Tibial artery (tissue), 4 donors: ENCODE measurements at regions not wholly inside any gene's neighbourhood (a gene's known extent, or its start where the extent isn't known, plus 50 kb on each side); places are given as distances from the start of the nearest gene placed in this dataset.

Experiments used
- DNase-seq, 2 donors: peaks; one replicate each; pipeline ENCODE4 v3.0.0-alpha.2; 2019
- H3K27ac ChIP-seq, 2 donors: fragments of 200-600 bp; sonication (generic) in 1 of 2; 1 replicate in 1 of 2; 2 replicates in 1 of 2; pipeline ENCODE4 v1.5.1; 2018 to 2019; ENCODE audit warnings: mild to moderate bottlenecking in 1 of 2
- H3K27me3 ChIP-seq, 2 donors: fragments of 200-600 bp; sonication (generic) in 1 of 2; one replicate each; pipeline versions ENCODE4 v1.5.1 to v1.6.0; 2016 to 2019
- H3K36me3 ChIP-seq, 3 donors: fragments of 200-600 bp; sonication (generic) in 2 of 3; one replicate each; pipeline ENCODE4 v1.5.1; 2016 to 2019; ENCODE audit warnings: mild to moderate bottlenecking in 2 of 3
- H3K4me1 ChIP-seq, 4 donors: fragments of 200-600 bp; sonication (generic) in 2 of 4; 1 replicate in 3 of 4; 2 replicates in 1 of 4; pipeline ENCODE4 v1.5.1; 2016 to 2019
- H3K4me3 ChIP-seq, 2 donors: fragments of 200-600 bp; sonication (generic) in 1 of 2; 1 replicate in 1 of 2; 2 replicates in 1 of 2; pipeline ENCODE4 v1.5.1; 2018 to 2019; ENCODE audit warnings: mild to moderate bottlenecking in 2 of 2
- H3K9me3 ChIP-seq, 3 donors: fragments of 200-600 bp; sonication (generic) in 1 of 3; one replicate each; pipeline ENCODE4 v1.5.1; 2016 to 2019
- CTCF ChIP-seq, 2 experiments: fragments of 200-600 bp in 1 of 2; fragments of 450-650 bp in 1 of 2; IDR thresholded peaks; one replicate each; pipeline ENCODE4 v1.5.1; 2017 to 2019; ENCODE audit warnings: antibody characterized with exemption in 2 of 2, mild to moderate bottlenecking in 1 of 2, moderate library complexity in 1 of 2
- intact Hi-C: fragments of 100-400 bp; cut with DNase I; formaldehyde crosslinking; loops from one replicate; pipeline ENCODE4 v1.15.0; 2023; ENCODE audit warnings: low total_unique reads

DNA sequence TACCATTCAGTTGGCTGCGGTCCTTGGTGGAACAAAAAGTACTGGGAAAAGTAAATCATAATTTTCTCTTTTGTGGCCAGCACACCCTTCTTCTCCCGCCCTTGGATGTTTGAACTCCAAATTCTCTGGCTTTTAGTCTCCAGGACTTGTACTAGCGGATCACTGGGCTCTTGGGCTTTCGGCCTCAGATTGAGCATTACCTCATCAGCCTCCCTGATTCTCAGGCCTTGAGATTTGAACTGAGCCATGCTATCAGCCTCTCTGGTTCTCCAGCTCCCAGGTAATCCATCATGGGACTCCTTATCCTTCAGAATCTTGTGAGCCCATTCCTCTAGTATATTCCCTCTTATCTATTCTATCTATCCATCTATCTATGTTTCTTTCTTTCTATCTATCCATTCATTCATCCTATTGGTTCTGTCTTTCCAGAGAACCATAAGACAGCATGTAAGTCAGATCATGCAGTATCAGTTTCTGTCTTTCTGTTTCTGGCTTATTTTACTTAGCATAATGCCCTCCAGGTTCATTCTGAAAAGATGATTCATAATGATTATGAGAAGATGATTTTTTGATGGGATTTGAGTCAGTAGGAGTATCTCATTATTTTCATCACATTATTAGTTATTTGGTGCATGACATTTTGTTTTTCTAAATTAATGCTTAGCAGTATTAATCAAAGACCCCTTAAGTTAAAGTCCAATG lies 814.9 kb downstream of the LRFN5 start:
- DNase-seq = no peak
- H3K36me3 ChIP-seq = no peaks in the 10 kb centered on the region
- H3K27ac ChIP-seq = no peak overlapping the region
- intact Hi-C loops = no loop called here
- no peak for TF ChIP-seq CTCF (IDR thresholded peaks at IDR 0.05)
- no peaks in the 10 kb centered on the region for H3K9me3 ChIP-seq
- no peaks in the 10 kb centered on the region for H3K27me3 ChIP-seq
- H3K4me1 ChIP-seq = no peaks in the 10 kb centered on the region
- H3K4me3 ChIP-seq = no peak overlapping the region

DNA sequence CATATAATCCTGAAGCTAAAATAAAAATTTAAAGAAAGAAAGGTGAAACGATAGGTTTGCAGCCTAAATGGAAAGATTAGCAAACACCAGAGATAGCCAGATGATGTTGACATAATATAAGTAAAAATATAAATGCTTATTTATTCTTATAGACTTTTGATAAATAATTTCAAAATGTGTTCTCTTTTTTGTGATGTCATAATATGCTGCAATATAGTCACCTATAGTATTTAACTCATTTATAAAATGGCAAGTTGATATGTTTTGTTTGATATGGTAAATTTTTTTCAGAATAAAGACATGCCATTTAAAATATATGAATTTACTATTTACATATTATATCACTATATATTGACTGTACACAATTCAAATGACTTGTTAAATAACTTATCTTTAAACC lies 813.4 kb downstream of the LRFN5 start:
- H3K4me1 ChIP-seq = no peaks in the 10 kb centered on the region
- no peak for TF ChIP-seq CTCF (IDR thresholded peaks at IDR 0.05)

DNA sequence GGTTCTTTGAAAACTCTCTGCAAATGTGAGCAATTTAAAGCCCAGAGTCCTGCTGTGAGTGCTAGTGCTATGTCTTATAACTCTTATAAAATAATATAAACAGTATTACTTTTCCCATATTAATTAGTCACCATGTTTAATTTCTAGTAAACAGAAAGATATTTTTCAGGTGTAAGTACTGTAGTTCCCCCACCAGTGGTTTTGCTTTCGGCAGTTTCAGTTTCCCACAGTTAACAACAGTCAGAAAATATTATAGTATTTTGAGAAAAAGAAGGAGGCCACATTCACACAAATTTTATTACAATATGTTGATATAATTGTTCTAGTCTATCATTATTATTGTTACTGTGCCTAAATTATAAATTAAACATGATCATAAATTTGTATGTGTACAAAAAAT lies 800.5 kb downstream of the LRFN5 start:
- H3K4me1 ChIP-seq = no peaks in the 10 kb centered on the region
- H3K4me3 ChIP-seq = no peak overlapping the region
- H3K27ac ChIP-seq = no peak overlapping the region
- H3K9me3 ChIP-seq = no peaks in the 10 kb centered on the region
- no peak for DNase-seq
- H3K36me3 ChIP-seq = no peaks in the 10 kb centered on the region
- intact Hi-C loops = no loop called here
- H3K27me3 ChIP-seq = no peaks in the 10 kb centered on the region
- TF ChIP-seq CTCF (IDR thresholded peaks at IDR 0.05) = no peak

More for the DNA sequence above, 813.4 kb downstream of the LRFN5 start:
- Histone ChIP-seq H3K9me3 (no peaks in the 10 kb centered on the region), H3K27me3 (no peaks in the 10 kb centered on the region), H3K36me3 (no peaks in the 10 kb centered on the region), H3K27ac (no peak overlapping the region), H3K4me3 (no peak overlapping the region)
- DNase-seq = no peak
- intact Hi-C loops = no loop called here

GRCh38 chr14:42391146-42391834 lies 784.6 kb downstream of the LRFN5 start:
- intact Hi-C loops = no loop called here
- no peaks in the 10 kb centered on the region for H3K4me1 ChIP-seq
- no peaks in the 10 kb centered on the region for H3K27me3 ChIP-seq
- TF ChIP-seq CTCF (IDR thresholded peaks at IDR 0.05) = no peak
- H3K27ac ChIP-seq = no peak overlapping the region
- H3K4me3 ChIP-seq = no peak overlapping the region
- no peak for DNase-seq
- no peaks in the 10 kb centered on the region for H3K9me3 ChIP-seq
- H3K36me3 ChIP-seq = no peaks in the 10 kb centered on the region

DNA sequence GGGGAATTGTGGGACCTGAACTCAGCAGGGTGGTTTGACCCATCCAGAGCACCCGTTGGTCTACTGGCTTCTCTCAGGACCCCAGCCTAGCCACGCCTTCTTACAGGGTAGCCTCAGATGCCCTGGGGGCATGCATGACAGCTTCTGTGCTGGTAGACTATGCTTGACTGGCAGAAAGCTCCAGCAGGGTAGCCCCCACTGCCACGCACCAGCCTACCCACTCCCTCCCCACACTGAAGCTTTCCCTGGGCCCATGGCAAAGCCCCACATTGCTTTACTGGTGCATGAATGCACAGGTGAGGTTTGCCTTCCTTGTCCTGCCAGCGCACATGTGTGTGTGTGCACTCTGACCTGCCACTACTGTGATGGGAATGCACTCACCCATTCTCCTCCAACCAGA lies 772.2 kb downstream of the LRFN5 start:
- Histone ChIP-seq H3K4me1 (no peaks in the 10 kb centered on the region), H3K27me3 (no peaks in the 10 kb centered on the region), H3K9me3 (no peaks in the 10 kb centered on the region), H3K27ac (no peak overlapping the region), H3K4me3 (no peak overlapping the region), H3K36me3 (no peaks in the 10 kb centered on the region)
- intact Hi-C loops = no loop called here
- no peak for TF ChIP-seq CTCF (IDR thresholded peaks at IDR 0.05)
- DNase-seq = no peak
